ENCODE measurements at regions not wholly inside any gene's neighbourhood (a gene's known extent, or its start where the extent isn't known, plus 50 kb on each side); places are given as distances from the start of the nearest gene placed in this dataset.

- ChIA-PET CTCF (interaction anchor here (0.6 kb wide), 1 partner anchor 79 kb away, joined by 3 read pairs; no protein-coding TSS in a partner anchor), POLR2A (no interaction called here)
- intact Hi-C loops (cut with micrococcal nuclease) = no loop called here
- Mint-ChIP-seq H3K36me3 (ENCODE audit: insufficient read depth, unreplicated experiment) (no peaks in the 10 kb centered on the region), H3K4me3 (ENCODE audit: unreplicated experiment) (no peak overlapping the region), H3K4me1 (ENCODE audit: insufficient read depth, unreplicated experiment) (peaks cover 12% of the 10 kb centered on the region), H3K9me3 (ENCODE audit: unreplicated experiment) (no peaks in the 10 kb centered on the region), H3K27ac (ENCODE audit: low read depth, unreplicated experiment) (no peak overlapping the region), H3K27me3 (ENCODE audit: insufficient read depth, unreplicated experiment) (no peaks in the 10 kb centered on the region)
- TF ChIP-seq CTCF (IDR thresholded peaks at IDR 0.05; ENCODE audit: unreplicated experiment) = no peak
- DNase-seq (ENCODE audit: unreplicated experiment) = peak; percentile 18
- no TSS peak for BruUV-seq (replicated peaks)
Measured at GRCh38 chr2:122815120-122815519, 1059.7 kb downstream of the TSN start.

GRCh38 chr2:122816803-122817202, 1061.4 kb downstream of the TSN start:
- BruUV-seq (replicated peaks) = no TSS peak
- Mint-ChIP-seq H3K36me3 (ENCODE audit: insufficient read depth, unreplicated experiment) (no peaks in the 10 kb centered on the region), H3K4me1 (ENCODE audit: insufficient read depth, unreplicated experiment) (peaks cover 12% of the 10 kb centered on the region), H3K4me3 (ENCODE audit: unreplicated experiment) (no peak overlapping the region), H3K27ac (ENCODE audit: low read depth, unreplicated experiment) (no peak overlapping the region), H3K27me3 (ENCODE audit: insufficient read depth, unreplicated experiment) (no peaks in the 10 kb centered on the region), H3K9me3 (ENCODE audit: unreplicated experiment) (no peaks in the 10 kb centered on the region)
- ChIA-PET CTCF (no interaction called here), POLR2A (no interaction called here)
- no peak for TF ChIP-seq CTCF (IDR thresholded peaks at IDR 0.05; ENCODE audit: unreplicated experiment)
- intact Hi-C loops (cut with micrococcal nuclease) = no loop called here
- DNase-seq (ENCODE audit: unreplicated experiment) = no peak

- Mint-ChIP-seq H3K4me3 (ENCODE audit: unreplicated experiment) (no peak overlapping the region), H3K4me1 (ENCODE audit: insufficient read depth, unreplicated experiment) (peaks cover 10% of the 10 kb centered on the region), H3K27ac (ENCODE audit: low read depth, unreplicated experiment) (no peak overlapping the region), H3K36me3 (ENCODE audit: insufficient read depth, unreplicated experiment) (no peaks in the 10 kb centered on the region), H3K27me3 (ENCODE audit: insufficient read depth, unreplicated experiment) (no peaks in the 10 kb centered on the region), H3K9me3 (ENCODE audit: unreplicated experiment) (no peaks in the 10 kb centered on the region)
- ChIA-PET CTCF (interaction anchor here (0.6 kb wide), 1 partner anchor 138 kb away, joined by 4 read pairs; no protein-coding TSS in a partner anchor), POLR2A (no interaction called here)
- TF ChIP-seq CTCF (IDR thresholded peaks at IDR 0.05; ENCODE audit: unreplicated experiment) = no peak
- no TSS peak for BruUV-seq (replicated peaks)
- DNase-seq (ENCODE audit: unreplicated experiment) = no peak
- intact Hi-C loops (cut with micrococcal nuclease) = no loop called here
Measured at GRCh38 chr2:122822319-122822718, 1066.9 kb downstream of the TSN start.

GRCh38 chr2:122830157-122830556, 1074.7 kb downstream of the TSN start:
- CTCF ChIA-PET = no interaction called here

More at GRCh38 chr2:122830157-122830556, 1074.7 kb downstream of the TSN start:
- Mint-ChIP-seq H3K36me3 (ENCODE audit: insufficient read depth, unreplicated experiment) (no peaks in the 10 kb centered on the region), H3K4me3 (ENCODE audit: unreplicated experiment) (no peak overlapping the region), H3K27me3 (ENCODE audit: insufficient read depth, unreplicated experiment) (no peaks in the 10 kb centered on the region), H3K4me1 (ENCODE audit: insufficient read depth, unreplicated experiment) (peaks cover 6% of the 10 kb centered on the region), H3K9me3 (ENCODE audit: unreplicated experiment) (peaks cover 5% of the 10 kb centered on the region), H3K27ac (ENCODE audit: low read depth, unreplicated experiment) (no peak overlapping the region)
- no peak for TF ChIP-seq CTCF (IDR thresholded peaks at IDR 0.05; ENCODE audit: unreplicated experiment)
- DNase-seq (ENCODE audit: unreplicated experiment) = no peak
- intact Hi-C loops (cut with micrococcal nuclease) = no loop called here
- POLR2A ChIA-PET = interaction anchor here (0.6 kb wide), 1 partner anchor 1015 kb away, joined by 3 read pairs; no protein-coding TSS in a partner anchor
- BruUV-seq (replicated peaks) = no TSS peak
